ENCODE measurements at regions not wholly inside any gene's neighbourhood (a gene's known extent, or its start where the extent isn't known, plus 50 kb on each side); places are given as distances from the start of the nearest gene placed in this dataset.
"Not testable (repeated sequence)": the region's sequence is repeated elsewhere in the genome, so short reads cannot be mapped to it uniquely, and the experiment has no call there.

- DNase-seq (ENCODE audit: low read depth, low spot score): no peak
- ChIA-PET POLR2A (no interaction called here), CTCF (interaction anchor here (1.8 kb wide), 1 partner anchor 31 kb away, joined by 5 read pairs; no protein-coding TSS in a partner anchor)
- no peak for TF ChIP-seq CTCF (IDR thresholded peaks at IDR 0.05; ENCODE audit: insufficient read depth, low read length, missing control alignments)
- no peak overlapping the region for H3K4me3 ChIP-seq (ENCODE audit: low read depth, low read length)
Measured at GRCh38 chr14:53265025-53265424, 111.9 kb upstream of the DDHD1 start.

GRCh38 chr14:53260928-53261327 lies 107.8 kb upstream of the DDHD1 start:
- TF ChIP-seq CTCF (IDR thresholded peaks at IDR 0.05; ENCODE audit: insufficient read depth, low read length, missing control alignments): no peak
- DNase-seq (ENCODE audit: low read depth, low spot score): no peak
- ChIA-PET CTCF (interaction anchor here (1.1 kb wide), 1 partner anchor 35 kb away, joined by 4 read pairs; no protein-coding TSS in a partner anchor), POLR2A (no interaction called here)
- H3K4me3 ChIP-seq (ENCODE audit: low read depth, low read length): no peak overlapping the region

- H3K4me3 ChIP-seq (ENCODE audit: low read depth, low read length): no peak overlapping the region
- POLR2A ChIA-PET: no interaction called here
- CTCF ChIA-PET: no interaction called here
- no peak for TF ChIP-seq CTCF (IDR thresholded peaks at IDR 0.05; ENCODE audit: insufficient read depth, low read length, missing control alignments)
- DNase-seq (ENCODE audit: low read depth, low spot score): no peak
Measured at GRCh38 chr14:53260286-53260685, 107.2 kb upstream of the DDHD1 start.

GRCh38 chr14:53252141-53252540 lies 99.0 kb upstream of the DDHD1 start:
- no peak overlapping the region for H3K4me3 ChIP-seq (ENCODE audit: low read depth, low read length)
- ChIA-PET POLR2A (no interaction called here), CTCF (no interaction called here)
- TF ChIP-seq CTCF (IDR thresholded peaks at IDR 0.05; ENCODE audit: insufficient read depth, low read length, missing control alignments): no peak
- DNase-seq (ENCODE audit: low read depth, low spot score): no peak

- no peak for TF ChIP-seq CTCF (IDR thresholded peaks at IDR 0.05; ENCODE audit: insufficient read depth, low read length, missing control alignments)
- no peak for DNase-seq (ENCODE audit: low read depth, low spot score)
- POLR2A ChIA-PET: no interaction called here
- H3K4me3 ChIP-seq (ENCODE audit: low read depth, low read length): no peak overlapping the region
- CTCF ChIA-PET: no interaction called here
Measured at GRCh38 chr14:53249059-53249458, 95.9 kb upstream of the DDHD1 start.

- H3K4me3 ChIP-seq (ENCODE audit: low read depth, low read length): no peak overlapping the region
- no peak for DNase-seq (ENCODE audit: low read depth, low spot score)
- ChIA-PET CTCF (no interaction called here), POLR2A (no interaction called here)
- TF ChIP-seq CTCF (IDR thresholded peaks at IDR 0.05; ENCODE audit: insufficient read depth, low read length, missing control alignments): no peak
Measured at GRCh38 chr14:53247596-53248370, 94.7 kb upstream of the DDHD1 start.

GRCh38 chr14:53242898-53243297 lies 89.8 kb upstream of the DDHD1 start:
- DNase-seq (ENCODE audit: low read depth, low spot score): not testable (repeated sequence)

More at GRCh38 chr14:53242898-53243297, 89.8 kb upstream of the DDHD1 start:
- POLR2A ChIA-PET; CTCF ChIA-PET; H3K4me3 ChIP-seq (ENCODE audit: low read depth, low read length): not testable (repeated sequence)
